HFF-Myc (cell line): ENCODE measurements at regions not wholly inside any gene's neighbourhood (a gene's known extent, or its start where the extent isn't known, plus 50 kb on each side); places are given as distances from the start of the nearest gene placed in this dataset.
A peak's percentile ranks its signal among the peaks of the same experiment; 100 is the strongest.

Experiments
- DNase-seq: peaks from one replicate; pipeline ENCODE4 v3.0.0-alpha.2; 2011; ENCODE audit warnings: low read depth; ENCODE audit errors: extremely low read depth
- H3K4me3 ChIP-seq: replicated peaks from 2 replicates; pipeline ENCODE4 v1.5.1; 2011; ENCODE audit warnings: low read depth, mild to moderate bottlenecking, control low read depth, low read length
- TF ChIP-seq, protein P1 (sequence below): IDR thresholded peaks from 2 replicates; pipeline ENCODE4 v1.5.1; 2012; ENCODE audit warnings: mild to moderate bottlenecking, low read depth, low read length, control low read depth; ENCODE audit errors: missing control alignments

DNA sequence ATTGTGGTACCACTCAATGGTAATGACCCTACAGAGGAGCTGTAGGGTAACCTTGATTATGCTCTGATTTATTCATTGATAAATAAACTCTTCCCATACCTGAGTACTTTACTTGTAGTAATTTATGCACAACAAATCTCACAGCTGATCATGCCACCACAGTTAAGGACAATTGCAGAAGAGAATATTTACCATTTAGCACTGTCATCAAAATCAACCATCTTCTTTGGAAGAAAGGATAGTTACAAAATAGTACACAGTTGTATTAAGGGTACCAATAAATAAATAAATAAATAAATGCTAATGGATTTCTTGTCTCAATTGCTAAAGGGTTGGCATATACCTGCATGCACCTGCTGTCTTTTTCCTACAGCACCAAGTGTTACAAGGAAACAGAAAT is 97.6 kb upstream of the PDE1C start:
- TF ChIP-seq, protein P1, sequence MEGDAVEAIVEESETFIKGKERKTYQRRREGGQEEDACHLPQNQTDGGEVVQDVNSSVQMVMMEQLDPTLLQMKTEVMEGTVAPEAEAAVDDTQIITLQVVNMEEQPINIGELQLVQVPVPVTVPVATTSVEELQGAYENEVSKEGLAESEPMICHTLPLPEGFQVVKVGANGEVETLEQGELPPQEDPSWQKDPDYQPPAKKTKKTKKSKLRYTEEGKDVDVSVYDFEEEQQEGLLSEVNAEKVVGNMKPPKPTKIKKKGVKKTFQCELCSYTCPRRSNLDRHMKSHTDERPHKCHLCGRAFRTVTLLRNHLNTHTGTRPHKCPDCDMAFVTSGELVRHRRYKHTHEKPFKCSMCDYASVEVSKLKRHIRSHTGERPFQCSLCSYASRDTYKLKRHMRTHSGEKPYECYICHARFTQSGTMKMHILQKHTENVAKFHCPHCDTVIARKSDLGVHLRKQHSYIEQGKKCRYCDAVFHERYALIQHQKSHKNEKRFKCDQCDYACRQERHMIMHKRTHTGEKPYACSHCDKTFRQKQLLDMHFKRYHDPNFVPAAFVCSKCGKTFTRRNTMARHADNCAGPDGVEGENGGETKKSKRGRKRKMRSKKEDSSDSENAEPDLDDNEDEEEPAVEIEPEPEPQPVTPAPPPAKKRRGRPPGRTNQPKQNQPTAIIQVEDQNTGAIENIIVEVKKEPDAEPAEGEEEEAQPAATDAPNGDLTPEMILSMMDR: no peak
- no peak overlapping the region for H3K4me3 ChIP-seq
- no peak for DNase-seq

DNA sequence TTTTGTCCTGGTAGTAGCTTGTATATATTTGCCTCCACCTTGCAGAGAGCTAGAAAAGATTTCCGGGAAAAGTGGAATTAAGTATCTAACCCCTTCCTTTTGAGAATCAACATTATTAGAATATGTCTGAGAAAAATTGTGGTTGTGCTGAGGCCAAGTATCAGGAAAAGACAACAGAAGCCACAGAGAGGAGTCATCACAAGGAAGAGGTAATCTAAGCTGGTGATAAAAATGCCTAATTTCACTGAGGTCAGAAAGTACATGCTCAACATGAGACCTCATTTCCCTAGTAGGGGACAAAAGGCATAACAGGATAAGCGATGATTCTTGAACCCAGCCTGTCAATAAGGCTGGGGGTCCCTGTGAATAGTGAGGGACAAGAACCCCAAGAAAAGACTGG is 97.0 kb upstream of the PDE1C start:
- H3K4me3 ChIP-seq: no peak overlapping the region
- no peak for DNase-seq
- TF ChIP-seq, protein P1: no peak

DNA sequence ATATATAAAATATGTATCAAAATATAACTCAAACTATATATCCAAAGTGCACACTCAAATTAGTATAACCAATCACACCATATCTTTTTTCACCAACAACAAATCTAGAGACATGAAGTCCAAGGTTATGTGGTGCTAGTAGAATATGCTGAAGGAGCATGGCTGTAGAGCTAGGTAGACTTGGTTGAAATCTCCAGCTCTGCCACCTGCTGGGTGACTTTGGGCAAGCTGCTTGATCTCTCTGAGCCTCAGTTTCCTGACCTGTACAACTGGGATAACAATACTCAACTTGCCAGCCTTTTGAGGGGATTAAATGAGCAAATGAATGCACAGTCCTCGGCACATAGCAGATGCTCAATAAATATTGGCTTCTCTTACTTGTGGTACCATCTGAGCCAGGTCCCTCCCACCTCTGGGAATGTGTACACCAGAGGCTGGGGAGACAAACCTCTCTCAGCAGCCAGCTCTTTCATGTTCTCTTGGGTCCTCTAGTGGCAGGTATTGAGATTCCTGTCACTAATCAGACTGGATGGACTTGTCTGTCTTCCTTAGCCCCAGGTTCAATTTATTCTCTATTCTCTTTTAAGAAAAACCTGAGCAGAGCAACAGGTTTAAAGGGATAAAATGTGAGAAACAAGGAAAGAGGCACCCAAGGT is 94.3 kb upstream of the PDE1C start:
- H3K4me3 ChIP-seq: no peak overlapping the region
- TF ChIP-seq, protein P1: peak; percentile 55
- no peak for DNase-seq

DNA sequence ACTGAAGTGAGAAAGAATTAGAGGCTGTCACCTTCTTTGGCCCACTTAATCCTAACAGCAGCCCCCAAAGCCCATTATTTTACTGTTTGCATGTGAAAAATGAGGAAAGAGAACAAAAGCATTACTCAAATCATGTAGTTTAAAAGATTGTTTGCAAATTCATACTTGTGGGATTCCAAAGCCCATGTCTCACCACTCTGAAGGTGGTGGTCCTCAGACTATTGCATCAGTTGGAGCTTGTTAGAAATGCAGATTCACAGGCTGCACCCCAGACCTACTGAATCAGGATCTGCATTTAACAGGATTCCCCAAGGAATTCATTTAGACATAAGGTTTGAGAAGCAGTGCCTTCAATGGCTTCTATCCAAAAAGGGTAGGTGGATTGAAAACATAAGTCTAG is 93.7 kb upstream of the PDE1C start:
- no peak for DNase-seq
- TF ChIP-seq, protein P1: no peak
- no peak overlapping the region for H3K4me3 ChIP-seq

DNA sequence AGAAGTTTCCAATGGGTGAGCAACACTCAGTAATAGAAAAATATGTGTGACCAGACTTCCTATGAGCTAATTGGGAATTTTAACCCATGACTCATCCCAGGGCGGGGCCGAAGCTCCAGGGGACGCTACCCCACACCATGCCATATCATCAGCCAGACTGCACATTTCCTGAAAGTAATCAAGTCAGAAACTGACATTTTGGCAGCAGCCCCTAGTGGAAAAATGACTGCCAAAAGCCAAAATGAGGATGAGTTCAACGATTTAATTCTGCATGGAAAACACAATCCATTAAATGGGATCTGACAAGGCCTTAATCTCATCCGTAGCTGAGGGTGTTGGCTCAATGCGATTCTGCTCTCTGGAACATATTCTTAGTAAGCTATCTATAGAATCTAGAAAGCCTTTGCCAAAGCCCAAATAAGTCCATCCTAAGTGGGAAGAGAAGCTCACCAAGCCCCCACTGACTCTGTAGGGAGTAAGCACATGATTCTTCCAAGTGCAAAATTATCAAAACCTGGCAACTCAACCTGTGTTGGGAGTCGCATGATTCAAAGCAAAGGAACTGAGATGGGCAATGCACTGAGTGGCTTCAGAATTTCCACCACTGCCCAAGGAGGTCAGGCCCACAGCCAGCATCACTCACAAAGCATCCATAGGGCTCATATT is 93.1 kb upstream of the PDE1C start:
- no peak overlapping the region for H3K4me3 ChIP-seq
- TF ChIP-seq, protein P1: peak; percentile 9
- DNase-seq: peak; percentile 78

DNA sequence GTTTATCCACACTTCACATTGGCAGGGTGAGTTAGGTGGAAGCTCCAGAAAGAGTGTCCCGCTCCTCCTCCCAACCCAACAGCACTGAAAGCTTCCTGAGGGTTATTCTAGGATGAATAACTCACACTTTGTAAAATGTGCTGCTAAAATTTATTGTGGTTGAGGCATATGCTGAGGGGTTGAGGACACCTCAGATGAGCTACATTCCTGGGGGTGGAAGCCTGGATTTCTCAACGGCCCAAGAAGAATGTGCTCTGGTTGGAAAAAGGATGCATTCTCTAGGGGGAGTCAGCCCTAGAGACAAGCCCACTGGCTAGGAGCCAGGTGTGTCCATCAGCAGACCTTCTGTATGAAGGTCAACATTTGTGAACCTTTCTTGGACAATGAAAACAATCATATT is 91.5 kb upstream of the PDE1C start:
- TF ChIP-seq, protein P1: no peak
- no peak overlapping the region for H3K4me3 ChIP-seq
- DNase-seq: no peak
